PFSK-1 (cell line): ENCODE measurements at regions not wholly inside any gene's neighbourhood (a gene's known extent, or its start where the extent isn't known, plus 50 kb on each side); places are given as distances from the start of the nearest gene placed in this dataset.

ENCODE experiments used
- FOXP2 ChIP-seq: optimal IDR thresholded peaks from 2 replicates; pipeline ENCODE3; 2011; ENCODE audit warnings: borderline replicate concordance, control low read depth, inconsistent platforms; ENCODE audit not compliant: insufficient read depth; ENCODE audit errors: extremely low read length, extremely low read depth
- POLR2AphosphoS5 ChIP-seq: IDR thresholded peaks from 2 replicates; pipeline ENCODE4 v1.6.1; 2012; ENCODE audit warnings: low read depth, mild to moderate bottlenecking, control low read depth, low read length, moderate library complexity
- REST ChIP-seq, 2 experiments: IDR thresholded peaks; 2 replicates each; pipeline versions ENCODE4 v1.6.1 to v1.8.0; 2011 to 2012; ENCODE audit warnings: low read depth in 2 of 2, low read length in 2 of 2, control low read depth in 1 of 2, inconsistent platforms in 1 of 2, mild to moderate bottlenecking in 1 of 2, moderate library complexity in 1 of 2; ENCODE audit not compliant: insufficient read depth in 1 of 2
- SIN3A ChIP-seq: IDR thresholded peaks from 2 replicates; pipeline ENCODE4 v1.6.1; 2012; ENCODE audit warnings: mild to moderate bottlenecking, low read length, moderate library complexity, borderline replicate concordance; ENCODE audit not compliant: insufficient read depth
- TAF1 ChIP-seq: IDR thresholded peaks from 2 replicates; pipeline ENCODE4 v1.6.1; 2012; ENCODE audit warnings: low read length, control low read depth, borderline replicate concordance; ENCODE audit not compliant: insufficient read depth

- no peak for TF ChIP-seq POLR2AphosphoS5
These were observed 164.6 kb upstream of the THBS1 start for GRCh38 chr15:39416258-39416657.

- TF ChIP-seq REST (IDR thresholded peaks at IDR 0.05; ENCODE audit: insufficient read depth in 1 of 2, low read depth in 2 of 2, low read length in 2 of 2) (no peak), TAF1 (no peak), POLR2AphosphoS5 (no peak), FOXP2 (no peak), SIN3A (no peak)
These were observed 163.3 kb upstream of the THBS1 start for GRCh38 chr15:39417366-39418134.

- TF ChIP-seq TAF1 (no peak), REST (IDR thresholded peaks at IDR 0.05; ENCODE audit: insufficient read depth in 1 of 2, low read depth in 2 of 2, low read length in 2 of 2) (no peak), SIN3A (no peak), FOXP2 (no peak), POLR2AphosphoS5 (no peak)
These were observed 161.2 kb upstream of the THBS1 start for GRCh38 chr15:39419651-39420050.

- TF ChIP-seq POLR2AphosphoS5 (no peak), SIN3A (no peak), TAF1 (no peak), FOXP2 (no peak), REST (IDR thresholded peaks at IDR 0.05; ENCODE audit: insufficient read depth in 1 of 2, low read depth in 2 of 2, low read length in 2 of 2) (no peak)
These were observed 154.0 kb upstream of the THBS1 start for GRCh38 chr15:39426552-39427532.

- TF ChIP-seq SIN3A = no peak
- no peak for TF ChIP-seq TAF1
- TF ChIP-seq REST (IDR thresholded peaks at IDR 0.05; ENCODE audit: insufficient read depth in 1 of 2, low read depth in 2 of 2, low read length in 2 of 2) = no peak
- no peak for TF ChIP-seq FOXP2
- no peak for TF ChIP-seq POLR2AphosphoS5
These were observed 153.2 kb upstream of the THBS1 start for GRCh38 chr15:39427705-39428104.
